Esophagus muscularis mucosa (tissue), 4 donors: ENCODE measurements at regions not wholly inside any gene's neighbourhood (a gene's known extent, or its start where the extent isn't known, plus 50 kb on each side); places are given as distances from the start of the nearest gene placed in this dataset.

ENCODE experiments used
- DNase-seq: peaks from one replicate; pipeline ENCODE4 v3.0.0-alpha.2; 2017; ENCODE audit errors: extremely low spot score
- H3K27ac ChIP-seq, 4 donors: fragments of 200-600 bp; sonication (generic); replicated peaks in 1 of 4; 1 replicate in 3 of 4; 2 replicates in 1 of 4; pipeline ENCODE4 v1.5.1; 2016 to 2019; ENCODE audit warnings: mild to moderate bottlenecking in 1 of 4
- H3K27me3 ChIP-seq, 4 donors: fragments of 200-600 bp; sonication (generic); one replicate each; pipeline versions ENCODE4 v1.5.1 to v1.6.0; 2016 to 2019
- H3K36me3 ChIP-seq, 4 donors: fragments of 200-600 bp; sonication (generic); one replicate each; pipeline ENCODE4 v1.5.1; 2016 to 2019
- H3K4me1 ChIP-seq, 4 donors: fragments of 200-600 bp; sonication (generic); one replicate each; pipeline ENCODE4 v1.5.1; 2016 to 2019
- H3K4me3 ChIP-seq, 4 donors: fragments of 200-600 bp; sonication (generic); 1 replicate in 2 of 4; 2 replicates in 2 of 4; pipeline ENCODE4 v1.5.1; 2016 to 2019; ENCODE audit warnings: mild to moderate bottlenecking in 4 of 4, moderate library complexity in 1 of 4
- H3K9me3 ChIP-seq, 4 donors: fragments of 200-600 bp; sonication (generic); 1 replicate in 3 of 4; 2 replicates in 1 of 4; pipeline ENCODE4 v1.5.1; 2016 to 2019
- CTCF ChIP-seq, 3 experiments: fragments of 200-600 bp in 2 of 3; fragments of 450-650 bp in 1 of 3; sonication (generic) in 2 of 3; IDR thresholded peaks; one replicate each; pipeline ENCODE4 v1.5.1; 2017 to 2019; ENCODE audit warnings: antibody characterized with exemption in 3 of 3, mild to moderate bottlenecking in 2 of 3, moderate library complexity in 1 of 3
- EP300 ChIP-seq: sonication (generic); formaldehyde crosslinking; IDR thresholded peaks from one replicate; pipeline ENCODE4 v1.6.1; 2017; ENCODE audit warnings: antibody characterized with exemption
- POLR2A ChIP-seq: fragments of 450-650 bp; IDR thresholded peaks from one replicate; pipeline ENCODE4 v1.6.1; 2017; ENCODE audit warnings: antibody characterized with exemption, moderate library complexity, mild to moderate bottlenecking, low read depth
- POLR2AphosphoS5 ChIP-seq, 2 donors: sonication (generic); formaldehyde crosslinking; IDR thresholded peaks; one replicate each; pipeline ENCODE4 v1.6.1; 2017; ENCODE audit warnings: antibody characterized with exemption in 2 of 2
- WGBS: methylation state at CpG from one replicate; pipeline ENCODE4 v1.1.5; 2018; 5-methylcytosine and 5-hydroxymethylcytosine counted together
- intact Hi-C: fragments of 100-400 bp; cut with DNase I; formaldehyde crosslinking; loops from one replicate; pipeline ENCODE4 v1.15.1; 2023

GRCh38 chr1:69292833-69293232, 274.9 kb upstream of the LRRC7 start:
- Histone ChIP-seq H3K4me3 (no peak overlapping the region), H3K36me3 (no peaks in the 10 kb centered on the region), H3K9me3 (no peaks in the 10 kb centered on the region), H3K27me3 (no peaks in the 10 kb centered on the region), H3K4me1 (no peaks in the 10 kb centered on the region), H3K27ac (no peak overlapping the region)
- DNase-seq, result no peak
- no peak for TF ChIP-seq POLR2AphosphoS5 (IDR thresholded peaks at IDR 0.05)
- 85% methylated on average over 3 of the region's 3 CpGs for WGBS
- intact Hi-C loops, result no loop called here

- intact Hi-C loops, result no loop called here
- H3K27ac ChIP-seq, result no peak overlapping the region
- TF ChIP-seq POLR2A (no peak), POLR2AphosphoS5 (IDR thresholded peaks at IDR 0.05) (no peak), CTCF (IDR thresholded peaks at IDR 0.05) (no peak), EP300 (no peak)
- H3K4me3 ChIP-seq, result no peak overlapping the region
- H3K36me3 ChIP-seq, result no peaks in the 10 kb centered on the region
- H3K9me3 ChIP-seq, result no peaks in the 10 kb centered on the region
- no peak for DNase-seq
- 56% methylated on average over 1 of the region's 1 CpG for WGBS
- no peaks in the 10 kb centered on the region for H3K4me1 ChIP-seq
- H3K27me3 ChIP-seq, result no peaks in the 10 kb centered on the region
Observed at GRCh38 chr1:69294171-69294570, 273.6 kb upstream of the LRRC7 start.

DNA sequence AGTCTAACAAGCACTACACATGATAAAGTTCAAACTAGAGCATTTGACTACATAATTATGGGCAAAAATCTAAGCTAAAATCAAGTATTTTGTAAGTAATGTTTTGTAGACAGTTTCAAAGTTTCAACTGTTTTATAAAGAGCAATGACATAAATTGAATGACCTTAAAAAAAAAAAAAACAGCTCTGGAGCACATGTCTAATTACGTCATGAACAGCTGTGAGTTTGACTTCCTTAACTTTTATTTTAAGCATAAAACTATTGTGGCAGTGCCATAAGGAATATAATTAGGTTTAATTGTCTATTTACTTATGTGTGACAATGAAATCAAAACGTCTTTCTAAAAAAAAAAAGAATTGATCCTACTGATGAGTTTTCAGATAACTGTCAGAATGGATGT, 272.5 kb upstream of the LRRC7 start:
- 29% methylated on average over 2 of the region's 2 CpGs for WGBS
- Histone ChIP-seq H3K9me3 (no peaks in the 10 kb centered on the region), H3K4me3 (no peak overlapping the region), H3K36me3 (no peaks in the 10 kb centered on the region), H3K27me3 (no peaks in the 10 kb centered on the region), H3K27ac (no peak overlapping the region), H3K4me1 (no peaks in the 10 kb centered on the region)
- no peak for DNase-seq
- intact Hi-C loops, result no loop called here
- TF ChIP-seq CTCF (IDR thresholded peaks at IDR 0.05) (no peak), EP300 (no peak), POLR2A (no peak)

DNA sequence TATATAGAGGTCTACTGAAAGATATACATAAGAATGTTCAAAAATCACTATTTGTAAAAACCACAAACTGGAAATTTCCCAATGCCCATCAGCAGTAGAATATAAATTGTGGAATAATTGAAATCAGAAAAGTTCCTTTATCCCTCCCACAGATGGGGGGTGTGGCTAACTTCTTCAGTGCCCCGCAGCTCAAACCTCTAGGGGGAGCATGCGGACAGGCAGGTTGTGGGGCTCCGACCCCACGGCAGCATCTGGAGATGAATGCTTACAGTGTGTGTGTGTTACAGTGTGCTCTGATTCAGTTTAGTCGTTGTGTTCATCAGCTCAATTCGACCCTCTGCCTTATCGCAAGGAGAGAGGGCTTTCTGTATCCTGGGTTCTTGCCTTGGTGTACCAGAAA, 262.1 kb upstream of the LRRC7 start:
- no peak for TF ChIP-seq POLR2A
- TF ChIP-seq POLR2AphosphoS5 (IDR thresholded peaks at IDR 0.05), result no peak
- TF ChIP-seq EP300, result no peak
- TF ChIP-seq CTCF (IDR thresholded peaks at IDR 0.05), result no peak
- no peaks in the 10 kb centered on the region for H3K36me3 ChIP-seq
- WGBS, result 72% methylated on average over 7 of the region's 7 CpGs
- H3K4me1 ChIP-seq, result no peaks in the 10 kb centered on the region
- no peak overlapping the region for H3K4me3 ChIP-seq
- H3K27me3 ChIP-seq, result no peaks in the 10 kb centered on the region
- H3K27ac ChIP-seq, result no peak overlapping the region
- peaks cover 0 to 5% (median 0%) of the 10 kb centered on the region in 4 donors for H3K9me3 ChIP-seq
- DNase-seq, result no peak
- intact Hi-C loops, result no loop called here

- Histone ChIP-seq H3K36me3 (no peaks in the 10 kb centered on the region), H3K27me3 (no peaks in the 10 kb centered on the region), H3K4me3 (no peak overlapping the region), H3K9me3 (peaks cover 0 to 16% (median 12%) of the 10 kb centered on the region in 4 donors), H3K27ac (no peak overlapping the region), H3K4me1 (no peaks in the 10 kb centered on the region)
- WGBS, result 69% methylated on average over 14 of the region's 18 CpGs
- intact Hi-C loops, result no loop called here
- no peak for DNase-seq
- TF ChIP-seq EP300 (no peak), CTCF (IDR thresholded peaks at IDR 0.05) (no peak)
Observed at GRCh38 chr1:69312055-69312732, 255.5 kb upstream of the LRRC7 start.
